Gastroesophageal sphincter (tissue), 3 donors: ENCODE measurements at regions not wholly inside any gene's neighbourhood (a gene's known extent, or its start where the extent isn't known, plus 50 kb on each side); places are given as distances from the start of the nearest gene placed in this dataset.

ENCODE experiments used
- EP300 ChIP-seq: sonication (generic); formaldehyde crosslinking; IDR thresholded peaks from one replicate; pipeline ENCODE4 v1.6.1; 2017; ENCODE audit warnings: antibody characterized with exemption, mild to moderate bottlenecking
- POLR2A ChIP-seq, 2 donors: fragments of 450-650 bp; IDR thresholded peaks; one replicate each; pipeline ENCODE4 v1.6.1; 2017; ENCODE audit warnings: antibody characterized with exemption in 2 of 2, mild to moderate bottlenecking in 2 of 2, moderate library complexity in 1 of 2
- POLR2AphosphoS5 ChIP-seq: sonication (generic); formaldehyde crosslinking; IDR thresholded peaks from one replicate; pipeline ENCODE4 v1.6.1; 2017; ENCODE audit warnings: antibody characterized with exemption
- TF ChIP-seq, protein P1 (sequence below), 4 experiments: fragments of 200-600 bp in 2 of 4; fragments of 450-650 bp in 2 of 4; sonication (generic) in 1 of 4; IDR thresholded peaks; one replicate each; pipeline ENCODE4 v1.5.1; 2017 to 2019; ENCODE audit warnings: antibody characterized with exemption in 4 of 4, mild to moderate bottlenecking in 2 of 4, moderate library complexity in 2 of 4

GRCh38 chr4:27198971-27199370, 338.3 kb downstream of the STIM2 start:
- TF ChIP-seq, protein P1, sequence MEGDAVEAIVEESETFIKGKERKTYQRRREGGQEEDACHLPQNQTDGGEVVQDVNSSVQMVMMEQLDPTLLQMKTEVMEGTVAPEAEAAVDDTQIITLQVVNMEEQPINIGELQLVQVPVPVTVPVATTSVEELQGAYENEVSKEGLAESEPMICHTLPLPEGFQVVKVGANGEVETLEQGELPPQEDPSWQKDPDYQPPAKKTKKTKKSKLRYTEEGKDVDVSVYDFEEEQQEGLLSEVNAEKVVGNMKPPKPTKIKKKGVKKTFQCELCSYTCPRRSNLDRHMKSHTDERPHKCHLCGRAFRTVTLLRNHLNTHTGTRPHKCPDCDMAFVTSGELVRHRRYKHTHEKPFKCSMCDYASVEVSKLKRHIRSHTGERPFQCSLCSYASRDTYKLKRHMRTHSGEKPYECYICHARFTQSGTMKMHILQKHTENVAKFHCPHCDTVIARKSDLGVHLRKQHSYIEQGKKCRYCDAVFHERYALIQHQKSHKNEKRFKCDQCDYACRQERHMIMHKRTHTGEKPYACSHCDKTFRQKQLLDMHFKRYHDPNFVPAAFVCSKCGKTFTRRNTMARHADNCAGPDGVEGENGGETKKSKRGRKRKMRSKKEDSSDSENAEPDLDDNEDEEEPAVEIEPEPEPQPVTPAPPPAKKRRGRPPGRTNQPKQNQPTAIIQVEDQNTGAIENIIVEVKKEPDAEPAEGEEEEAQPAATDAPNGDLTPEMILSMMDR (IDR thresholded peaks at IDR 0.05): no peak
- TF ChIP-seq POLR2A (IDR thresholded peaks at IDR 0.05): no peak
- TF ChIP-seq EP300: no peak
- TF ChIP-seq POLR2AphosphoS5: no peak
